ENCODE measurements at regions not wholly inside any gene's neighbourhood (a gene's known extent, or its start where the extent isn't known, plus 50 kb on each side); places are given as distances from the start of the nearest gene placed in this dataset.

GRCh38 chr2:15800495-15801329, 139.6 kb upstream of the MYCN start:
- no peak for DNase-seq (ENCODE audit: low read depth, low spot score)
- H3K36me3 ChIP-seq (ENCODE audit: control insufficient read depth, insufficient read depth, low read length), result no peaks in the 10 kb centered on the region
- ATAC-seq, result no peak
- no peak overlapping the region for H3K4me3 ChIP-seq (ENCODE audit: low read depth in 2 of 2, low read length in 2 of 2)
- H3K9me3 ChIP-seq (ENCODE audit: control insufficient read depth, insufficient read depth, low read depth, low read length), result no peaks in the 10 kb centered on the region
- BruUV-seq (replicated peaks), result no TSS peak
- H3K4me1 ChIP-seq (ENCODE audit: control insufficient read depth, insufficient read depth, low read length), result no peaks in the 10 kb centered on the region
- intact Hi-C loops (cut with micrococcal nuclease; ENCODE audit: unreplicated experiment), result no loop called here
- H3K27ac ChIP-seq (ENCODE audit: low read length), result no peak overlapping the region
- ChIA-PET POLR2A (no interaction called here), CTCF (no interaction called here)
- TF ChIP-seq, protein P1, sequence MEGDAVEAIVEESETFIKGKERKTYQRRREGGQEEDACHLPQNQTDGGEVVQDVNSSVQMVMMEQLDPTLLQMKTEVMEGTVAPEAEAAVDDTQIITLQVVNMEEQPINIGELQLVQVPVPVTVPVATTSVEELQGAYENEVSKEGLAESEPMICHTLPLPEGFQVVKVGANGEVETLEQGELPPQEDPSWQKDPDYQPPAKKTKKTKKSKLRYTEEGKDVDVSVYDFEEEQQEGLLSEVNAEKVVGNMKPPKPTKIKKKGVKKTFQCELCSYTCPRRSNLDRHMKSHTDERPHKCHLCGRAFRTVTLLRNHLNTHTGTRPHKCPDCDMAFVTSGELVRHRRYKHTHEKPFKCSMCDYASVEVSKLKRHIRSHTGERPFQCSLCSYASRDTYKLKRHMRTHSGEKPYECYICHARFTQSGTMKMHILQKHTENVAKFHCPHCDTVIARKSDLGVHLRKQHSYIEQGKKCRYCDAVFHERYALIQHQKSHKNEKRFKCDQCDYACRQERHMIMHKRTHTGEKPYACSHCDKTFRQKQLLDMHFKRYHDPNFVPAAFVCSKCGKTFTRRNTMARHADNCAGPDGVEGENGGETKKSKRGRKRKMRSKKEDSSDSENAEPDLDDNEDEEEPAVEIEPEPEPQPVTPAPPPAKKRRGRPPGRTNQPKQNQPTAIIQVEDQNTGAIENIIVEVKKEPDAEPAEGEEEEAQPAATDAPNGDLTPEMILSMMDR (IDR thresholded peaks at IDR 0.05), result no peak
- TF ChIP-seq TCF7L2 (IDR thresholded peaks at IDR 0.05; ENCODE audit: low read depth, low read length), result no peak
- TF ChIP-seq SIN3A (IDR thresholded peaks at IDR 0.05; ENCODE audit: borderline replicate concordance, insufficient read depth, low read depth, low read length), result no peak
- no peak for TF ChIP-seq REST (IDR thresholded peaks at IDR 0.05; ENCODE audit: insufficient read depth in 1 of 2, low read depth in 2 of 2, low read length in 1 of 2)
- no peak for TF ChIP-seq POLR2AphosphoS5 (IDR thresholded peaks at IDR 0.05; ENCODE audit: low read depth, low read length)
- no peaks in the 10 kb centered on the region; the same call in 1 of the 2 replicates for H3K27me3 ChIP-seq (ENCODE audit: control insufficient read depth, insufficient read depth, low read length)
- in situ Hi-C loops (cut with HindIII; ENCODE audit: low pct_unique_long_range_greater_than_20kb, low sequenced_read_pairs), result no loop called here

DNA sequence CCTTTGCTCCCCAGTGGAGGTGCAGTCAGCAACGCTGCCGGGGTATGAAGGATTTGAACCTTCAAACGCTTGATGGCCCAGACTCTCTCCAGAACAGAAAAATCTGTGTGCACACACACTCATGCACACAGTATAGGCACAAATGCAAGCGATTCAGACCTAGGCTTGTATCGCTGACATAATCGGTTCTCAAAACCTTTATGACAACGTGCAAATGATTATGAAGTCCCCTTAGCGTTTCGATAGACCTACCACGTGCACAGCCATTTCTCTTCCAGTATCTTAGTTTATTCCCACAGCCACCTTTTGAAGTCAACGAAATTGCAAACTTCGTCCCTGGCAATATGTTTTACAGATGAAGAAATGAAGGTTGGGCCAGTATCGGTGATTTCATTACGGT, 138.9 kb upstream of the MYCN start:
- no peaks in the 10 kb centered on the region for H3K27me3 ChIP-seq (ENCODE audit: control insufficient read depth, insufficient read depth, low read length)
- no TSS peak for BruUV-seq (replicated peaks)
- TF ChIP-seq, protein P1 (IDR thresholded peaks at IDR 0.05), result no peak
- TF ChIP-seq TCF7L2 (IDR thresholded peaks at IDR 0.05; ENCODE audit: low read depth, low read length) (no peak), POLR2AphosphoS5 (IDR thresholded peaks at IDR 0.05; ENCODE audit: low read depth, low read length) (no peak), SIN3A (IDR thresholded peaks at IDR 0.05; ENCODE audit: borderline replicate concordance, insufficient read depth, low read depth, low read length) (no peak), REST (IDR thresholded peaks at IDR 0.05; ENCODE audit: insufficient read depth in 1 of 2, low read depth in 2 of 2, low read length in 1 of 2) (no peak)
- DNase-seq (ENCODE audit: low read depth, low spot score), result no peak
- ATAC-seq, result no peak
- intact Hi-C loops (cut with micrococcal nuclease; ENCODE audit: unreplicated experiment) (no loop called here), in situ Hi-C loops (cut with HindIII; ENCODE audit: low pct_unique_long_range_greater_than_20kb, low sequenced_read_pairs) (no loop called here)
- H3K4me1 ChIP-seq (ENCODE audit: control insufficient read depth, insufficient read depth, low read length), result no peaks in the 10 kb centered on the region
- no peaks in the 10 kb centered on the region for H3K36me3 ChIP-seq (ENCODE audit: control insufficient read depth, insufficient read depth, low read length)
- H3K4me3 ChIP-seq (ENCODE audit: low read depth in 2 of 2, low read length in 2 of 2), result no peak overlapping the region
- no peaks in the 10 kb centered on the region for H3K9me3 ChIP-seq (ENCODE audit: control insufficient read depth, insufficient read depth, low read depth, low read length)
- H3K27ac ChIP-seq (ENCODE audit: low read length), result no peak overlapping the region
- ChIA-PET CTCF (no interaction called here), POLR2A (no interaction called here)
